K562 (cell line): ENCODE measurements at regions not wholly inside any gene's neighbourhood (a gene's known extent, or its start where the extent isn't known, plus 50 kb on each side); places are given as distances from the start of the nearest gene placed in this dataset.

Experiments
- ATAC-seq: fragments of 200-7000 bp; cut with Tn5 transposase; 3 replicates; pipeline ENCODE4 v1.9.1; 2020; ENCODE audit warnings: moderate library complexity
- BruUV-seq: library from RNA; stranded (reverse); fragments of 400-500 nt; replicated peaks from 2 replicates; lab custom pipeline; 2021; lab: Mats Ljungman, UMichigan
- CTCF ChIA-PET: fragments of 300-600 bp; formaldehyde crosslinking; extraction: SDS; loops from one replicate; lab custom pipeline; 2021; ENCODE audit warnings: low intra/inter-chr PET ratio; lab: Yijun Ruan, JAX
- POLR2A ChIA-PET: fragments of 300-600, 350-650 bp; sonication (Branson Sonifier 250); formaldehyde crosslinking; extraction: SDS; loops from one replicate; lab custom pipeline; 2021; ENCODE audit warnings: antibody characterized with exemption, inconsistent platforms; lab: Yijun Ruan, JAX
- DNase-seq, 4 experiments: peaks; one replicate each; pipeline versions ENCODE4 v3.0.0 to v3.0.0-alpha.2; 2011 to 2018; ENCODE audit warnings: low spot score in 3 of 4, mixed read lengths in 3 of 4; ENCODE audit errors: extremely low read depth in 1 of 4
- FAIRE-seq: peaks from 2 replicates; lab custom pipeline; 2011; peaks lifted over from hg19 to GRCh38; lab: Jason Lieb, UNC
- H2AFZ ChIP-seq: 2 replicates; pipeline ENCODE4 v1.6.0; 2011; ENCODE audit warnings: low read depth, low read length, control low read depth, inconsistent platforms
- H3K27ac ChIP-seq: fragments of 200-600 bp; 3 replicates; pipeline ENCODE4 v1.8.0; 2011; ENCODE audit warnings: low read depth, mild to moderate bottlenecking, control low read depth, inconsistent platforms, low read length, moderate library complexity, mixed read lengths; ENCODE audit errors: extremely low read depth
- H3K27me3 ChIP-seq, 2 experiments: fragments of 300-600 bp in 1 of 2; 2 replicates in 1 of 2; 3 replicates in 1 of 2; pipeline versions ENCODE4 v1.6.0 to v1.8.0; 2011; ENCODE audit warnings: inconsistent platforms in 2 of 2, low read length in 2 of 2, mild to moderate bottlenecking in 1 of 2, mixed read lengths in 1 of 2, moderate library complexity in 1 of 2; ENCODE audit not compliant: control insufficient read depth in 2 of 2, insufficient read depth in 2 of 2
- H3K36me3 ChIP-seq: fragments of 300-600 bp; 3 replicates; pipeline ENCODE4 v1.8.0; 2011; ENCODE audit warnings: mild to moderate bottlenecking, low read length, inconsistent platforms; ENCODE audit not compliant: control insufficient read depth, insufficient read depth
- H3K4me1 ChIP-seq, 2 experiments: fragments of 200-600 bp in 1 of 2; replicated peaks in 1 of 2; 2 replicates in 1 of 2; 3 replicates in 1 of 2; pipeline versions ENCODE4 v1.5.1 to v1.8.0; 2011; ENCODE audit warnings: inconsistent platforms in 2 of 2, low read length in 2 of 2, mild to moderate bottlenecking in 1 of 2, mixed read lengths in 1 of 2, moderate library complexity in 1 of 2; ENCODE audit not compliant: control insufficient read depth in 2 of 2, insufficient read depth in 2 of 2
- H3K4me2 ChIP-seq: 2 replicates; pipeline ENCODE4 v1.6.1; 2011; ENCODE audit warnings: low read length, control low read depth, inconsistent platforms, mixed read lengths; ENCODE audit not compliant: insufficient read depth
- H3K4me3 ChIP-seq: fragments of 200-600 bp; sonication (generic), shearing (Covaris generic); 2 replicates; pipeline ENCODE4 v1.5.1; 2016; ENCODE audit warnings: control low read depth, inconsistent platforms
- H3K79me2 ChIP-seq: fragments of 200-600 bp; 3 replicates; pipeline ENCODE4 v1.8.0; 2011; ENCODE audit warnings: low read length, inconsistent platforms; ENCODE audit not compliant: control insufficient read depth, insufficient read depth
- H3K9ac ChIP-seq, 2 experiments: 2 replicates each; pipeline versions ENCODE4 v1.6.0 to v1.6.1; 2011; ENCODE audit warnings: low read depth in 2 of 2, low read length in 2 of 2, control low read depth in 1 of 2, inconsistent platforms in 1 of 2, mild to moderate bottlenecking in 1 of 2, mixed read lengths in 1 of 2; ENCODE audit not compliant: insufficient read depth in 1 of 2
- H3K9me1 ChIP-seq: one replicate; pipeline ENCODE4 v1.6.0; 2011; ENCODE audit warnings: inconsistent platforms, mild to moderate bottlenecking, low read length, moderate library complexity; ENCODE audit not compliant: control insufficient read depth, insufficient read depth
- H3K9me3 ChIP-seq: replicated peaks from 2 replicates; pipeline ENCODE4 v1.5.1; 2011; ENCODE audit warnings: low read depth, low read length, inconsistent platforms; ENCODE audit not compliant: control insufficient read depth, insufficient read depth
- H4K20me1 ChIP-seq: replicated peaks from 2 replicates; pipeline ENCODE4 v1.6.1; 2011; ENCODE audit warnings: low read length, inconsistent platforms, mixed read lengths; ENCODE audit not compliant: control insufficient read depth, insufficient read depth
- HDAC1 ChIP-seq, 2 experiments: fragments of 450-650 bp; IDR thresholded peaks; 2 replicates each; pipeline ENCODE4 v1.6.1; 2016 to 2017; ENCODE audit warnings: inconsistent platforms in 1 of 2, mild to moderate bottlenecking in 1 of 2, moderate library complexity in 1 of 2
- HDAC8 ChIP-seq: fragments of 450-650 bp; IDR thresholded peaks from 2 replicates; pipeline ENCODE4 v1.6.1; 2016; ENCODE audit warnings: mild to moderate bottlenecking, missing genetic modification characterization, moderate library complexity, missing compliant biosample characterization
- MECOM ChIP-seq: fragments of 250-450 bp; sonication (Bioruptor Pico); IDR thresholded peaks from 2 replicates; pipeline ENCODE4 v1.8.0; 2022; ENCODE audit warnings: inconsistent platforms
- MTA1 ChIP-seq: fragments of 450-650 bp; IDR thresholded peaks from 2 replicates; pipeline ENCODE4 v1.6.1; 2017; ENCODE audit warnings: borderline replicate concordance
- MTA3 ChIP-seq: fragments of 450-650 bp; formaldehyde crosslinking; IDR thresholded peaks from 2 replicates; pipeline ENCODE4 v1.6.1; 2017; ENCODE audit warnings: mild to moderate bottlenecking, borderline replicate concordance
- NFIC ChIP-seq: fragments of 450-650 bp; IDR thresholded peaks from 2 replicates; pipeline ENCODE4 v1.6.1; 2017; ENCODE audit warnings: mild to moderate bottlenecking, inconsistent platforms
- NFIX ChIP-seq: fragments of 250-450 bp; sonication (Bioruptor Pico); IDR thresholded peaks from 2 replicates; pipeline ENCODE4 v1.4.0; 2020; ENCODE audit warnings: low read depth, mild to moderate bottlenecking, moderate library complexity
- POLR3A ChIP-seq: IDR thresholded peaks from 2 replicates; pipeline ENCODE4 v1.6.1; 2011; ENCODE audit warnings: borderline replicate concordance, mild to moderate bottlenecking, moderate library complexity; ENCODE audit not compliant: insufficient read length, insufficient read depth; ENCODE audit errors: extremely low read depth
- ZNF121 ChIP-seq: sonication (generic); formaldehyde crosslinking; conservative IDR thresholded peaks from 2 replicates; pipeline ENCODE4 v1.8.0; 2022; ENCODE audit warnings: missing genetic modification reagents
- WGBS: fragments of 100-300 bp; shearing (Covaris generic); methylation state at CpG from one replicate; pipeline ENCODE4 v1.1.6; 2016; ENCODE audit warnings: low coverage, mixed read lengths; ENCODE audit not compliant: insufficient coverage; ENCODE audit errors: missing lambda C conversion rate; 5-methylcytosine and 5-hydroxymethylcytosine counted together
- in situ Hi-C: fragments of 300-500 bp; cut with MboI; formaldehyde crosslinking; loops from 4 replicates; pipeline ENCODE4 v1.15.0; 2018; ENCODE audit warnings: inconsistent platforms, mixed read lengths
- intact Hi-C: fragments of 100-400 bp; cut with micrococcal nuclease; formaldehyde crosslinking; loops from 2 replicates; pipeline ENCODE4 v1.14.2; 2022
- TF ChIP-seq, protein P1 (sequence below): sonication (generic); formaldehyde crosslinking; IDR thresholded peaks from 2 replicates; pipeline ENCODE4 v1.8.0; 2023; ENCODE audit warnings: mild to moderate bottlenecking, missing genetic modification reagents

DNA sequence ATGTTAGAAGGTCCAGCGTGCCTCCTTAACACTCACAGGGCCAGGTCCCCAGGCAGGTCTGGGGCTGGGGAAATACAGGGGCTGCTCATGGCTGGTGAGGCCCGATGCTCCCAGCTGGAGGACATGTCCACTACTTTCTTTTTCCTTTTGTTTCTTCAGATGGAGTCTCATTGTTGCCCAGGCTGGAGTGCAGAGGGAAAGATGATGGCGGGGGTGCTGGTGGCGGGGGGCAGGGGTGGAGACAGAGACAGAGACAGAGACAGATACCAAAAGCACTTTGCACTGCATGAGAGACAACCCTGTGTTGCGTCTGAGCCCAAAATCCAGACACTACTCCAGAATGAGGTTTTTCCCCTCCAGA is 211.0 kb downstream of the SH3BP4 start:
- no peak overlapping the region for H3K4me2 ChIP-seq
- H3K9ac ChIP-seq: no peak overlapping the region
- H3K9me3 ChIP-seq: no peaks in the 10 kb centered on the region
- ChIA-PET POLR2A (no interaction called here), CTCF (no interaction called here)
- no peak for ATAC-seq
- in situ Hi-C loops (no loop called here), intact Hi-C loops (no loop called here)
- H3K9me1 ChIP-seq: no peaks in the 10 kb centered on the region
- H3K27me3 ChIP-seq: peaks cover 0 to 3% of the 10 kb centered on the region in 2 experiments; a peak in 1 of 5 replicates
- BruUV-seq: no TSS peak
- no peak overlapping the region for H2AFZ ChIP-seq
- no peak overlapping the region for H3K4me3 ChIP-seq
- no peaks in the 10 kb centered on the region for H4K20me1 ChIP-seq
- H3K4me1 ChIP-seq: no peaks in the 10 kb centered on the region
- H3K36me3 ChIP-seq: no peaks in the 10 kb centered on the region
- TF ChIP-seq HDAC8 (no peak), HDAC1 (IDR thresholded peaks at IDR 0.05) (no peak), MTA3 (no peak), MTA1 (no peak)
- WGBS: 0% methylated on average over 4 of the region's 5 CpGs
- no peak overlapping the region for H3K27ac ChIP-seq
- no peak for DNase-seq
- FAIRE-seq: no peak
- H3K79me2 ChIP-seq: no peaks in the 10 kb centered on the region

DNA sequence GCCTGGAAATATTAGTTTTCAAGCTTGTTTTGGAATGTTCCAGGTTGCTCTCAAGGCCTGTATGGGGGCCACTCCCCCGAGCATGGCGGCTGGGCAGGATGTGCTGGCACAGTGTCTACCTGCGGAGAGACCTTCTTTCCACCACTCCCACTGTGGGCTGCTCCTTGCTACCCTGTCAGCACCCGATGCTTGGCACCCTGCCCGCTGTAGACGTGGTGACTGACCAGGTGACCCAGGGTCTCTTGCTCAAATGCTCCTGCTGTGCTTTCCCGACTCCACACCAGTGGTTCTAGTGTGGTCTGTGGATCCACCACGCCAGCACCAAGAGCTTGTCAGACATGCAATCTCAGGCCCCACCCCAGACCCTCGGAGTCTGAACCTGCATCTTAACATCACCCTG is 213.3 kb downstream of the SH3BP4 start:
- no peak for TF ChIP-seq NFIX
- no peak for TF ChIP-seq MECOM
- no peak for TF ChIP-seq NFIC
- TF ChIP-seq ZNF121 (CRISPR knock-in tag): no peak
- TF ChIP-seq, protein P1, sequence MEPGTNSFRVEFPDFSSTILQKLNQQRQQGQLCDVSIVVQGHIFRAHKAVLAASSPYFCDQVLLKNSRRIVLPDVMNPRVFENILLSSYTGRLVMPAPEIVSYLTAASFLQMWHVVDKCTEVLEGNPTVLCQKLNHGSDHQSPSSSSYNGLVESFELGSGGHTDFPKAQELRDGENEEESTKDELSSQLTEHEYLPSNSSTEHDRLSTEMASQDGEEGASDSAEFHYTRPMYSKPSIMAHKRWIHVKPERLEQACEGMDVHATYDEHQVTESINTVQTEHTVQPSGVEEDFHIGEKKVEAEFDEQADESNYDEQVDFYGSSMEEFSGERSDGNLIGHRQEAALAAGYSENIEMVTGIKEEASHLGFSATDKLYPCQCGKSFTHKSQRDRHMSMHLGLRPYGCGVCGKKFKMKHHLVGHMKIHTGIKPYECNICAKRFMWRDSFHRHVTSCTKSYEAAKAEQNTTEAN (CRISPR knock-in tag): no peak
- TF ChIP-seq POLR3A: no peak
- no TSS peak for BruUV-seq
- no peak for DNase-seq

More for the DNA sequence above, 213.3 kb downstream of the SH3BP4 start:
- intact Hi-C loops: no loop called here
- no peak for ATAC-seq
- Histone ChIP-seq H2AFZ (no peak overlapping the region), H3K9me3 (no peaks in the 10 kb centered on the region), H4K20me1 (no peaks in the 10 kb centered on the region), H3K79me2 (no peaks in the 10 kb centered on the region), H3K9ac (no peak overlapping the region), H3K4me3 (no peak overlapping the region), H3K27me3 (peaks cover 0 to under 1% of the 10 kb centered on the region in 2 experiments; a peak in 1 of 5 replicates), H3K27ac (no peak overlapping the region), H3K4me1 (no peaks in the 10 kb centered on the region), H3K9me1 (no peaks in the 10 kb centered on the region), H3K36me3 (no peaks in the 10 kb centered on the region), H3K4me2 (no peak overlapping the region)
- in situ Hi-C loops: no loop called here
- FAIRE-seq: no peak
- ChIA-PET POLR2A (no interaction called here), CTCF (no interaction called here)
- WGBS: 2% methylated on average over 8 of the region's 9 CpGs
